ENCODE measurements at regions not wholly inside any gene's neighbourhood (a gene's known extent, or its start where the extent isn't known, plus 50 kb on each side); places are given as distances from the start of the nearest gene placed in this dataset.

DNA sequence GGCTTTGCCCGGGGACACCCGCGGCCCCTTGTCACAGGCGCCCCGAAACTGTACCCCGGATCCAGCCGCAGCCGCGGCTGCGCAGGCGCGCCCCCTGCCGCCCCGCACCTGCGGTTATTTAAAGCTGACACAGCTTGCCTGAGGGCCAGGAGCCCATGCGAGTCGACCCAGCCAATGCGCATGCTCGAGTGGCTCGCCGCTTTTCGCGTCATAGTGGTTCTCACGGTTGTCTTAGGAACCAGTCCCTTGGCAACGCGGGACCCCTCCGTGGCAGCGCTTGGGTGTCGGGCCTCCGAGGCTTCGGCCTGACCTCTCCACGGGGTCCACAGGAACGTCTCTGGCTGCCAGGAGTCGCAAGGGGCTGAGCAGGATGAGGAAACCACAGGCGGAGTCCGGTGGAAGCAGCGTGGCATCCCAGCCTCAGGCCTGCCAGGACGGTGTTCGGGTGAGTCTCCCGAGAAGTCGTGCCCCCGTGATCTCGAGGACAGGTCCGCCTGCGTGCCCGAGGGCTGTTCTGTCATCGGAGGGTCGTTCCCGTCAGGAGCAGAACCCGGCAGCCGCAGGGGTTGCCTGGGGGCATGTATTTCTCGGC lies 716.9 kb downstream of the KCNJ18 start:
- no peaks in the 10 kb centered on the region for H3K27me3 Mint-ChIP-seq
- H3K4me1 Mint-ChIP-seq, result no peaks in the 10 kb centered on the region
- no peak overlapping the region for H3K27ac Mint-ChIP-seq
- ChIA-PET POLR2A (no interaction called here), CTCF (no interaction called here)
- H3K36me3 Mint-ChIP-seq (ENCODE audit: low read depth), result peaks cover 2% of the 10 kb centered on the region
- intact Hi-C loops (cut with DNase I, micrococcal nuclease), result no loop called here
- H3K4me3 Mint-ChIP-seq, result no peak overlapping the region
- ATAC-seq (no peak), DNase-seq (no peak)
- peaks cover 19% of the 10 kb centered on the region for H3K9me3 Mint-ChIP-seq (ENCODE audit: low read depth)

DNA sequence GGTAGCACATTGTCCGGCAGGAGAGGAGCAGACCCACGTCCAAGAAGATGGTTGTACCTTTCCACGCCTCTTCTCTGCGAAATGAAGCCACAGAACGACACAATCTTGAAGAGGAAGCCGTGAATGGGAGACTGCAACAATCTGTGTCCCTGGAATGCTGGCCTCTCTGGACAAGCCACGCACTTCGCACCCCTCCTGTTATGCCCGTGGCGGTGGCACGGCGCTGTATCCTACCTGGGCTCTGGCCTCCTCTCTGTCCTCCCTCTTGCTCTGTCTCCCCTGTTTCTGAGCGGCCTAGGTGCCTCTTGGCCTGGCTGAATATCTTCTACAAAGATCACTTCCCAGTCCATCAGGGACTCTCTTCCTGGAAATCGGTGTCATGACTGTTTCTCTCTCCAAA lies 717.8 kb downstream of the KCNJ18 start:
- no peak for DNase-seq
- H3K4me3 Mint-ChIP-seq, result no peak overlapping the region
- no peaks in the 10 kb centered on the region for H3K27me3 Mint-ChIP-seq
- ATAC-seq, result no peak
- no peaks in the 10 kb centered on the region for H3K4me1 Mint-ChIP-seq
- ChIA-PET CTCF (no interaction called here), POLR2A (no interaction called here)
- H3K27ac Mint-ChIP-seq, result no peak overlapping the region
- intact Hi-C loops (cut with DNase I, micrococcal nuclease), result no loop called here
- peaks cover 19% of the 10 kb centered on the region for H3K9me3 Mint-ChIP-seq (ENCODE audit: low read depth)
- peaks cover 2% of the 10 kb centered on the region for H3K36me3 Mint-ChIP-seq (ENCODE audit: low read depth)

- intact Hi-C loops (cut with DNase I, micrococcal nuclease), result no loop called here
- H3K27me3 Mint-ChIP-seq, result no peaks in the 10 kb centered on the region
- peaks cover 23% of the 10 kb centered on the region for H3K9me3 Mint-ChIP-seq (ENCODE audit: low read depth)
- H3K4me3 Mint-ChIP-seq, result no peak overlapping the region
- ATAC-seq (no peak), DNase-seq (no peak)
- no peaks in the 10 kb centered on the region for H3K4me1 Mint-ChIP-seq
- peaks cover 2% of the 10 kb centered on the region for H3K36me3 Mint-ChIP-seq (ENCODE audit: low read depth)
- ChIA-PET POLR2A (no interaction called here), CTCF (no interaction called here)
- H3K27ac Mint-ChIP-seq, result no peak overlapping the region
These were observed 719.0 kb downstream of the KCNJ18 start for GRCh38 chr17:22411185-22411784.

GRCh38 chr17:22435231-22435974 lies 743.1 kb downstream of the KCNJ18 start:
- DNase-seq, result no peak
- POLR2A ChIA-PET, result no interaction called here
- no peak for ATAC-seq
- intact Hi-C loops (cut with DNase I, micrococcal nuclease), result no loop called here
- H3K27me3 Mint-ChIP-seq, result no peaks in the 10 kb centered on the region
- no peaks in the 10 kb centered on the region for H3K36me3 Mint-ChIP-seq (ENCODE audit: low read depth)
- H3K27ac Mint-ChIP-seq, result no peak overlapping the region
- CTCF ChIA-PET, result no interaction called here
- H3K4me3 Mint-ChIP-seq, result no peak overlapping the region
- peaks cover 16% of the 10 kb centered on the region for H3K9me3 Mint-ChIP-seq (ENCODE audit: low read depth)
- H3K4me1 Mint-ChIP-seq, result no peaks in the 10 kb centered on the region

DNA sequence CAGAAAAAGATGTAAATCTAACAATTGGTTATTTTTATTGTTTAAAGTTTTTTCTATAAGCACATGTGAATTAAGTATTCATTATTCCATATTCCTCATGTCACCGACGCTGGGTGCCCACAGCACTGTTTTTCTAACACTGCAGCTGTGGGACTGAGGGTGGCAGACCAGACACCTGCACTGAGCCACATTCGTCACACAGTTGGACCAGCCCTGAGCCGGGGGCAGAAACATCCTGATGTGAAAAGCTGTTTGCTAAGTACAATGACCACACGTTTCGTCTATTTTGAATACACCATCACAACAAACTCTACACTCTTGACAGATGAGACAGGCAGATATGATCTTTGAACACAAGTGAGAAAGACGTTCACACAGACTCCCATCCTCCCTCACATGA lies 749.5 kb downstream of the KCNJ18 start:
- no peaks in the 10 kb centered on the region for H3K36me3 Mint-ChIP-seq (ENCODE audit: low read depth)
- H3K4me3 Mint-ChIP-seq, result no peak overlapping the region
- ATAC-seq, result no peak
- peaks cover 14% of the 10 kb centered on the region for H3K9me3 Mint-ChIP-seq (ENCODE audit: low read depth)
- CTCF ChIA-PET, result no interaction called here
- intact Hi-C loops (cut with DNase I, micrococcal nuclease), result no loop called here
- H3K27me3 Mint-ChIP-seq, result no peaks in the 10 kb centered on the region
- DNase-seq, result no peak
- H3K27ac Mint-ChIP-seq, result no peak overlapping the region
- H3K4me1 Mint-ChIP-seq, result no peaks in the 10 kb centered on the region
- POLR2A ChIA-PET, result no interaction called here

DNA sequence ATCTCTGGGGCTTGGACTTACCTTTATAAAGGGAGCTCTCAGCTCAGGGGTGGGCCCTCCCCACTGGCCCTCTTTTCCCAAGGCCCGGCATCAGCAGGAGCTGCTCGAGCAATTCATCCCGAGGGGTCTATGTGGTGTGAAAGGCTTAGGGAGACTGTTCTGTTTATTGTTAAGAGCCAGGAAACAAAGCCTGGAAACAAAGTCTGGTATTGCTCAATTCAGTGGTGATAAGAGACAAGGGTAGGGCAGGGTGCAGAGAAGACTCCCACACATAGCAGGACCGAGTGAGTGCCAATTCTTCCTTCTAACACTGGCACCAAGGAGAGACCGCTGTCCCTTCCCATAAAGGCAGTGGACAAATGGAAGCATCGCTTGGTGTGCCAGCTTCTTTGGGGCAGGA lies 750.7 kb downstream of the KCNJ18 start:
- POLR2A ChIA-PET, result no interaction called here
- no peak for ATAC-seq
- DNase-seq, result no peak
- no peaks in the 10 kb centered on the region for H3K36me3 Mint-ChIP-seq (ENCODE audit: low read depth)
- CTCF ChIA-PET, result no interaction called here
- intact Hi-C loops (cut with DNase I, micrococcal nuclease), result no loop called here
- no peaks in the 10 kb centered on the region for H3K4me1 Mint-ChIP-seq
- H3K27me3 Mint-ChIP-seq, result no peaks in the 10 kb centered on the region
- H3K9me3 Mint-ChIP-seq (ENCODE audit: low read depth), result peaks cover 6% of the 10 kb centered on the region
- no peak overlapping the region for H3K27ac Mint-ChIP-seq
- no peak overlapping the region for H3K4me3 Mint-ChIP-seq

GRCh38 chr17:22453181-22453580 lies 760.9 kb downstream of the KCNJ18 start:
- no peak for ATAC-seq
- POLR2A ChIA-PET, result no interaction called here
- no peaks in the 10 kb centered on the region for H3K4me1 Mint-ChIP-seq
- H3K4me3 Mint-ChIP-seq, result no peak overlapping the region
- H3K27ac Mint-ChIP-seq, result no peak overlapping the region
- intact Hi-C loops (cut with DNase I, micrococcal nuclease), result no loop called here
- H3K9me3 Mint-ChIP-seq (ENCODE audit: low read depth), result peaks cover 19% of the 10 kb centered on the region
- no peaks in the 10 kb centered on the region for H3K27me3 Mint-ChIP-seq
- H3K36me3 Mint-ChIP-seq (ENCODE audit: low read depth), result no peaks in the 10 kb centered on the region
- DNase-seq, result no peak
- CTCF ChIA-PET, result no interaction called here

- no peaks in the 10 kb centered on the region for H3K36me3 Mint-ChIP-seq (ENCODE audit: low read depth)
- ATAC-seq, result no peak
- no peak overlapping the region for H3K27ac Mint-ChIP-seq
- CTCF ChIA-PET, result no interaction called here
- peaks cover 22% of the 10 kb centered on the region for H3K9me3 Mint-ChIP-seq (ENCODE audit: low read depth)
- POLR2A ChIA-PET, result no interaction called here
- DNase-seq, result no peak
- intact Hi-C loops (cut with DNase I, micrococcal nuclease), result no loop called here
- no peaks in the 10 kb centered on the region for H3K27me3 Mint-ChIP-seq
- no peak overlapping the region for H3K4me3 Mint-ChIP-seq
- H3K4me1 Mint-ChIP-seq, result no peaks in the 10 kb centered on the region
These were observed 762.0 kb downstream of the KCNJ18 start for GRCh38 chr17:22454070-22454999.

- ChIA-PET POLR2A (no interaction called here), CTCF (no interaction called here)
- Mint-ChIP-seq H3K4me3 (no peak overlapping the region), H3K36me3 (ENCODE audit: low read depth) (no peaks in the 10 kb centered on the region), H3K9me3 (ENCODE audit: low read depth) (peaks cover 21% of the 10 kb centered on the region), H3K4me1 (no peaks in the 10 kb centered on the region), H3K27me3 (no peaks in the 10 kb centered on the region), H3K27ac (no peak overlapping the region)
- intact Hi-C loops (cut with DNase I, micrococcal nuclease), result no loop called here
- no peak for DNase-seq
- no peak for ATAC-seq
These were observed 767.1 kb downstream of the KCNJ18 start for GRCh38 chr17:22459331-22459952.

DNA sequence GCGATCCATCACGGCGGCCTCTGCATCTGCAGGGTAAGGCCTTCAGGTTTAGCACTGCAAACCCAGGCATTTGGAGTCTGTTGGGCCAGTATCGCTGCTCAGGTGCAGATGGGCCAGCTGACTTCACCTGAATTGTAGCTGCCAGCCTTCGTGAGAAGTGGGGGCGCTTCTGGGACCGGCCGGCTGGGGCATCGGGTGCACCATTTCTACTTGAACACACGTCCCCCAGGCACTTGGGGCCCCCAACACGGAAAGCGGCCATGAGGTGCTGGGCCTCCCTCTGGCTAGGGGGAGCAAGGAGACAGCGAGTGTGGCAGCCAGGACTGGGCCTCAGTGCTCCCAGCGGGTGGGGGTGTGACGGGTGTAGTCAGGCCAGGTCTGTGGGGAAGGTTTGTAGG lies 767.6 kb downstream of the KCNJ18 start:
- H3K4me3 Mint-ChIP-seq, result no peak overlapping the region
- H3K27ac Mint-ChIP-seq, result no peak overlapping the region
- intact Hi-C loops (cut with DNase I, micrococcal nuclease), result loop anchor here in 1 of 2 experiments (10.0 kb wide), 1 partner anchor 65 kb away; no protein-coding TSS in a partner anchor
- no peaks in the 10 kb centered on the region for H3K36me3 Mint-ChIP-seq (ENCODE audit: low read depth)
- ChIA-PET CTCF (no interaction called here), POLR2A (no interaction called here)
- no peaks in the 10 kb centered on the region for H3K27me3 Mint-ChIP-seq
- H3K9me3 Mint-ChIP-seq (ENCODE audit: low read depth), result peaks cover 23% of the 10 kb centered on the region
- DNase-seq, result no peak
- H3K4me1 Mint-ChIP-seq, result no peaks in the 10 kb centered on the region
- ATAC-seq, result no peak

DNA sequence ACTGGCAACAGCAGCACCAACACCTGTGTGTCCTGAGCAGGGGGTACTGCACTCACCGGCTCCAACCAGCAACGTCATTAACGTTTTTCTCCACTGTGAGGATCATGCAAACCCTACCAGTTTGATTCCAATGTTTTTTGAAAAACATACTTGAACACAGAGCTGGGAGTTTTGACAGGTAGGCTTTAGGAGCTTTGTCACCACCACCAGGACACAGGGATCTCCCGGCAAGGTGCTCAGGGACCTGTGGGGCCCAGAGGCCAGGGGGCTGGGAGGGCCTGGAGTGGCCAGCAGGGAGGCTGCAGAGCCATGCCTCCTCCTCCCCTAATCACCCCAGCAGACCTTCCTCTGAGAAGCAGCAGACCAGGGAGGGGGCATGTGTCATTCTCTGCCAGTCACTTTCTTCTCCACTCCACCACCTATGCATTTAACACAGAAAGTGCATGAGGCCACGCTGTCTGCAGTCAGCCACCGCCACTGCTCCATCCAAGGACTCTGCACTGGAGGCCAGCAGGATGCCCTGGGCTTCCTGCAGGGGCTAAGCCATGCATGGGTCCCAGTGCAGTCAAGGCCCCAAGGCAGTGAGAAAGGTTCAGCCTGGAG lies 768.2 kb downstream of the KCNJ18 start:
- Mint-ChIP-seq H3K27ac (no peak overlapping the region), H3K9me3 (ENCODE audit: low read depth) (peaks cover 19% of the 10 kb centered on the region), H3K27me3 (no peaks in the 10 kb centered on the region), H3K4me3 (no peak overlapping the region), H3K4me1 (no peaks in the 10 kb centered on the region), H3K36me3 (ENCODE audit: low read depth) (no peaks in the 10 kb centered on the region)
- ATAC-seq (no peak), DNase-seq (no peak)
- ChIA-PET CTCF (no interaction called here), POLR2A (no interaction called here)
- intact Hi-C loops (cut with DNase I, micrococcal nuclease), result loop anchor here in 1 of 2 experiments (10.0 kb wide), 1 partner anchor 64 kb away; no protein-coding TSS in a partner anchor

Data from activated CD4-positive, alpha-beta T cell treated with anti-CD3 and anti-CD28 coated beads for 36 hours (primary cell).